ENCODE measurements at regions not wholly inside any gene's neighbourhood (a gene's known extent, or its start where the extent isn't known, plus 50 kb on each side); places are given as distances from the start of the nearest gene placed in this dataset.

DNA sequence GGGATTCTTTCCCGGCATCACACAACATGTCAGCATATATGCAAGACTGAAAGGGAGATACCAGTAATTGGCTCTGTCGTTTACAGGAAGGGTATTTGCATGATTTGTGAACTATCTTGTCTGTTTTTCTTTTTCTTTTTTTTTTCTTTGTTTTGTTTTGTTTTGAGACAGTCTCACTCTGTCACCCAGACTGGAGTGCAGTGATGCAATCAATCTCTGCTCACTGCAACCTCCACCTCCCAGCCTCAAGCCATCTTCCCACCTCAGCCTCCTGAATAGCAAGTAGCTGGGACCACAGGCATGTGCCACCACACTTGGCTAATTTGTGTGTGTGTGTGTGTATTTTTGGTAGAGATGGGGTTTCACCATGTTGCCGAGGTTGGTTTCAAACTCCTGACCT, 262.7 kb upstream of the F9 start:
- in situ Hi-C loops (cut with HindIII; ENCODE audit: extremely low pct_ligation_motif_present, low pct_unique_long_range_greater_than_20kb) (no loop called here), intact Hi-C loops (cut with micrococcal nuclease; ENCODE audit: unreplicated experiment) (no loop called here)
- no TSS peak for BruUV-seq (replicated peaks)
- ChIA-PET POLR2A (no interaction called here), CTCF (ENCODE audit: low intra/inter-chr PET ratio, low total read pairs) (no interaction called here)
- no peaks in the 10 kb centered on the region for H3K27me3 ChIP-seq (ENCODE audit: control insufficient read depth in 1 of 2, insufficient read depth in 2 of 2, low read length in 2 of 2)
- H3K79me2 ChIP-seq (ENCODE audit: insufficient read depth, low read length) = no peaks in the 10 kb centered on the region
- no peak overlapping the region for H3K9ac ChIP-seq (ENCODE audit: insufficient read depth, low read depth, low read length)
- no peak for DNase-seq (ENCODE audit: low spot score)
- no peak overlapping the region for H2AFZ ChIP-seq (ENCODE audit: low read length)
- 0% methylated on average over 1 of the region's 3 CpGs for whole genome bisulfite sequencing (ENCODE audit: low lambda C conversion rate)
- H3K4me1 ChIP-seq (ENCODE audit: insufficient read depth, low read length) = no peaks in the 10 kb centered on the region
- H3K4me3 ChIP-seq (replicated peaks in 1 of 3; ENCODE audit: insufficient read depth in 1 of 3, low read depth in 2 of 3, low read length in 3 of 3) = no peak overlapping the region
- TF ChIP-seq, protein P1, sequence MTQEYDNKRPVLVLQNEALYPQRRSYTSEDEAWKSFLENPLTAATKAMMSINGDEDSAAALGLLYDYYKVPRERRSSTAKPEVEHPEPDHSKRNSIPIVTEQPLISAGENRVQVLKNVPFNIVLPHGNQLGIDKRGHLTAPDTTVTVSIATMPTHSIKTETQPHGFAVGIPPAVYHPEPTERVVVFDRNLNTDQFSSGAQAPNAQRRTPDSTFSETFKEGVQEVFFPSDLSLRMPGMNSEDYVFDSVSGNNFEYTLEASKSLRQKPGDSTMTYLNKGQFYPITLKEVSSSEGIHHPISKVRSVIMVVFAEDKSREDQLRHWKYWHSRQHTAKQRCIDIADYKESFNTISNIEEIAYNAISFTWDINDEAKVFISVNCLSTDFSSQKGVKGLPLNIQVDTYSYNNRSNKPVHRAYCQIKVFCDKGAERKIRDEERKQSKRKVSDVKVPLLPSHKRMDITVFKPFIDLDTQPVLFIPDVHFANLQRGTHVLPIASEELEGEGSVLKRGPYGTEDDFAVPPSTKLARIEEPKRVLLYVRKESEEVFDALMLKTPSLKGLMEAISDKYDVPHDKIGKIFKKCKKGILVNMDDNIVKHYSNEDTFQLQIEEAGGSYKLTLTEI (CRISPR knock-in tag; conservative IDR thresholded peaks at IDR 0.05) = no peak
- TF ChIP-seq ZKSCAN8 (CRISPR knock-in tag; IDR thresholded peaks at IDR 0.05; ENCODE audit: borderline replicate concordance) (no peak), SMC3 (IDR thresholded peaks at IDR 0.05; ENCODE audit: low read length) (no peak), ZNF546 (CRISPR knock-in tag; conservative IDR thresholded peaks at IDR 0.05) (no peak), TBL1XR1 (IDR thresholded peaks at IDR 0.05; ENCODE audit: borderline replicate concordance, low read length, partially characterized antibody) (no peak), ZNF777 (CRISPR knock-in tag; IDR thresholded peaks at IDR 0.05) (no peak), KDM6A (CRISPR knock-in tag; IDR thresholded peaks at IDR 0.05; ENCODE audit: low read depth) (no peak)
- H3K4me2 ChIP-seq (ENCODE audit: low read depth, low read length) = no peak overlapping the region
- FAIRE-seq = no peak
- no peak overlapping the region for H3K27ac ChIP-seq (ENCODE audit: extremely low read length, insufficient read depth, low read length)
- H3K36me3 ChIP-seq (replicated peaks in 1 of 2; ENCODE audit: control insufficient read depth in 1 of 2, insufficient read depth in 2 of 2, low read length in 2 of 2) = no peaks in the 10 kb centered on the region
- no peaks in the 10 kb centered on the region for H3K9me3 ChIP-seq (ENCODE audit: low read length)
- ATAC-seq = no peak
- H4K20me1 ChIP-seq (ENCODE audit: insufficient read depth, low read length) = no peaks in the 10 kb centered on the region

DNA sequence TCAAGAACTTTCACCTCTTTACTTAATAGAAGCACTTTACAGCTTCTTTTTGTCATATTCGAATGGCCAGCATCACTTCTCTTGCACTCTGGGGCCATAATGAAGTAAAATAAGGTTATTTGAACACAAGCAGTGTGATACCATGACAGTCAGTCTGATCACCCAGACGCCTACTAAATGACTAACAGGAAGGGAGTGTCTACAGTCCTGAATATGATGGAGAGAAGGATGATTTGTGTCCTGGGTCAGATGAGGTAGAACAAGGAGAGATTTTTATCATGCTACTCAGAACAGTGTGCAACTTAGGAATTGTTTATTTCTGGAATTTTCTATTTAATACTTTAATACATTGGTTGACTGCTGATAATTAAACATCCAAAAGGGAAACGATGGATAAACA, 284.2 kb upstream of the F9 start:
- H3K4me1 ChIP-seq (ENCODE audit: insufficient read depth, low read length) = no peaks in the 10 kb centered on the region
- CTCF ChIA-PET (ENCODE audit: low intra/inter-chr PET ratio, low total read pairs) = no interaction called here
- POLR2A ChIA-PET = no interaction called here
- WGBS (ENCODE audit: low lambda C conversion rate) = 0% methylated on average over 3 of the region's 3 CpGs
- H3K9me3 ChIP-seq (ENCODE audit: low read length) = no peaks in the 10 kb centered on the region
- H3K4me3 ChIP-seq (replicated peaks in 1 of 3; ENCODE audit: insufficient read depth in 1 of 3, low read depth in 2 of 3, low read length in 3 of 3) = no peak overlapping the region
- H4K20me1 ChIP-seq (ENCODE audit: insufficient read depth, low read length) = no peaks in the 10 kb centered on the region
- intact Hi-C loops (cut with micrococcal nuclease; ENCODE audit: unreplicated experiment) = no loop called here
- no peak overlapping the region for H2AFZ ChIP-seq (ENCODE audit: low read length)
- no peak overlapping the region for H3K27ac ChIP-seq (ENCODE audit: extremely low read length, insufficient read depth, low read length)
- no peaks in the 10 kb centered on the region for H3K27me3 ChIP-seq (ENCODE audit: control insufficient read depth in 1 of 2, insufficient read depth in 2 of 2, low read length in 2 of 2)
- no peak overlapping the region for H3K4me2 ChIP-seq (ENCODE audit: low read depth, low read length)
- H3K79me2 ChIP-seq (ENCODE audit: insufficient read depth, low read length) = no peaks in the 10 kb centered on the region
- no peak overlapping the region for H3K9ac ChIP-seq (ENCODE audit: insufficient read depth, low read depth, low read length)
- BruUV-seq (replicated peaks) = no TSS peak
- no peaks in the 10 kb centered on the region for H3K36me3 ChIP-seq (replicated peaks in 1 of 2; ENCODE audit: control insufficient read depth in 1 of 2, insufficient read depth in 2 of 2, low read length in 2 of 2)
- FAIRE-seq (no peak), ATAC-seq (no peak), DNase-seq (ENCODE audit: low spot score) (no peak)
- in situ Hi-C loops (cut with HindIII; ENCODE audit: extremely low pct_ligation_motif_present, low pct_unique_long_range_greater_than_20kb) = no loop called here
- no peak for TF ChIP-seq NFIC (IDR thresholded peaks at IDR 0.05; ENCODE audit: low read length)
- no peak for TF ChIP-seq CENPX (CRISPR knock-in tag; IDR thresholded peaks at IDR 0.05)
- TF ChIP-seq ZSCAN12 (CRISPR knock-in tag; IDR thresholded peaks at IDR 0.05) = no peak
- TF ChIP-seq ZNF12 (CRISPR knock-in tag; IDR thresholded peaks at IDR 0.05) = no peak
- no peak for TF ChIP-seq NCOR1 (IDR thresholded peaks at IDR 0.05; ENCODE audit: borderline replicate concordance, low read length)
- TF ChIP-seq ZKSCAN8 (CRISPR knock-in tag; IDR thresholded peaks at IDR 0.05; ENCODE audit: borderline replicate concordance) = no peak
- no peak for TF ChIP-seq ZBTB38 (CRISPR knock-in tag; IDR thresholded peaks at IDR 0.05)
- TF ChIP-seq RFX5 (IDR thresholded peaks at IDR 0.05; ENCODE audit: low read depth, low read length) = no peak
- no peak for TF ChIP-seq SP140L (CRISPR knock-in tag; IDR thresholded peaks at IDR 0.05; ENCODE audit: borderline replicate concordance)
- no peak for TF ChIP-seq ZNF879 (CRISPR knock-in tag; IDR thresholded peaks at IDR 0.05)
- TF ChIP-seq JUN (CRISPR knock-in tag; IDR thresholded peaks at IDR 0.05) = no peak
- no peak for TF ChIP-seq ZNF713 (CRISPR knock-in tag; IDR thresholded peaks at IDR 0.05)

Measured in HepG2 (cell line).